GM19023 (cell line): ENCODE measurements at regions not wholly inside any gene's neighbourhood (a gene's known extent, or its start where the extent isn't known, plus 50 kb on each side); places are given as distances from the start of the nearest gene placed in this dataset.
"Not testable (repeated sequence)": the region's sequence is repeated elsewhere in the genome, so short reads cannot be mapped to it uniquely, and the experiment has no call there.

Experiments used
- ATAC-seq: cut with Tn5 transposase; IDR thresholded peaks from one replicate; pipeline ENCODE4 v1.9.1; 2021; ENCODE audit warnings: mild to moderate bottlenecking, moderate library complexity; ENCODE audit not compliant: unreplicated experiment

- ATAC-seq: no peak
These were observed 211.1 kb downstream of the ZNF365 start for GRCh38 chr10:62585211-62585775.

- no peak for ATAC-seq
These were observed 212.8 kb downstream of the ZNF365 start for GRCh38 chr10:62587011-62587410.

- ATAC-seq: no peak
These were observed 213.9 kb downstream of the ZNF365 start for GRCh38 chr10:62588116-62588515.

GRCh38 chr10:62589689-62590088 is 214.8 kb upstream of the ADO start:
- ATAC-seq: no peak

- ATAC-seq: no peak
These were observed 214.2 kb upstream of the ADO start for GRCh38 chr10:62590306-62590705.

GRCh38 chr10:62594093-62594520 is 210.4 kb upstream of the ADO start:
- peak; percentile 73 for ATAC-seq

- ATAC-seq: no peak
These were observed 207.3 kb upstream of the ADO start for GRCh38 chr10:62597226-62597625.

- no peak for ATAC-seq
These were observed 205.4 kb upstream of the ADO start for GRCh38 chr10:62599161-62599560.

GRCh38 chr10:62606551-62606950 is 198.0 kb upstream of the ADO start:
- ATAC-seq: not testable (repeated sequence)

- not testable (repeated sequence) for ATAC-seq
These were observed 196.2 kb upstream of the ADO start for GRCh38 chr10:62608189-62608875.

- ATAC-seq: peak; percentile 75
These were observed 193.8 kb upstream of the ADO start for GRCh38 chr10:62610649-62611229.

- ATAC-seq: no peak
These were observed 191.1 kb upstream of the ADO start for GRCh38 chr10:62613424-62613823.

GRCh38 chr10:62613859-62614258 is 190.7 kb upstream of the ADO start:
- no peak for ATAC-seq

- peak; percentile 53 for ATAC-seq
These were observed 189.9 kb upstream of the ADO start for GRCh38 chr10:62614389-62615157.

GRCh38 chr10:62616885-62617590 is 187.5 kb upstream of the ADO start:
- no peak for ATAC-seq

GRCh38 chr10:62617652-62618051 is 186.9 kb upstream of the ADO start:
- ATAC-seq: no peak

- no peak for ATAC-seq
These were observed 186.5 kb upstream of the ADO start for GRCh38 chr10:62618054-62618453.

- ATAC-seq: no peak
These were observed 185.7 kb upstream of the ADO start for GRCh38 chr10:62618576-62619412.

GRCh38 chr10:62619413-62619738 is 185.1 kb upstream of the ADO start:
- no peak for ATAC-seq

- no peak for ATAC-seq
These were observed 184.0 kb upstream of the ADO start for GRCh38 chr10:62620491-62620890.
